ENCODE measurements at regions not wholly inside any gene's neighbourhood (a gene's known extent, or its start where the extent isn't known, plus 50 kb on each side); places are given as distances from the start of the nearest gene placed in this dataset.

DNA sequence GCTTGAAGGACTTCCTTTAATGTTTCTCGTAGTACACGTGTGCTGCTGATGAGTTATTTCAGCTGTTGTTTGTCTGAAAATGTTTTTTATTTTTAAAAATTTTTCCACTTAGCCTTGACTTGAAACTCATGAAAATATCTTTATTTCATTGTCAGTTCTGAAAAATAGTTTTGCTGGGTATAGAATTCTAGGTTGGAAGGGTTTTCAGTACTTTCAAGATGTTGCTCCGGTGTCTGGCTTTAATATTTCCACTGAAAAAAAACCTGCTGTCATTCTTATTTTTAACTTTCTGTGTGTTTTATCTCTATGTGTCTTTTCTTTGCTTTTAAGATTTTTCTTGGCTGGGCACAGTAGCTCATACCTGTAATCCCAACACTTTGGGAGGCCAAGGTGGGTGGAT lies 103.8 kb downstream of the UNCX start:
- no peak for DNase-seq (ENCODE audit: low read depth)
- no peak overlapping the region for H3K4me3 ChIP-seq (ENCODE audit: low read depth, low read length)
- TF ChIP-seq, protein P1, sequence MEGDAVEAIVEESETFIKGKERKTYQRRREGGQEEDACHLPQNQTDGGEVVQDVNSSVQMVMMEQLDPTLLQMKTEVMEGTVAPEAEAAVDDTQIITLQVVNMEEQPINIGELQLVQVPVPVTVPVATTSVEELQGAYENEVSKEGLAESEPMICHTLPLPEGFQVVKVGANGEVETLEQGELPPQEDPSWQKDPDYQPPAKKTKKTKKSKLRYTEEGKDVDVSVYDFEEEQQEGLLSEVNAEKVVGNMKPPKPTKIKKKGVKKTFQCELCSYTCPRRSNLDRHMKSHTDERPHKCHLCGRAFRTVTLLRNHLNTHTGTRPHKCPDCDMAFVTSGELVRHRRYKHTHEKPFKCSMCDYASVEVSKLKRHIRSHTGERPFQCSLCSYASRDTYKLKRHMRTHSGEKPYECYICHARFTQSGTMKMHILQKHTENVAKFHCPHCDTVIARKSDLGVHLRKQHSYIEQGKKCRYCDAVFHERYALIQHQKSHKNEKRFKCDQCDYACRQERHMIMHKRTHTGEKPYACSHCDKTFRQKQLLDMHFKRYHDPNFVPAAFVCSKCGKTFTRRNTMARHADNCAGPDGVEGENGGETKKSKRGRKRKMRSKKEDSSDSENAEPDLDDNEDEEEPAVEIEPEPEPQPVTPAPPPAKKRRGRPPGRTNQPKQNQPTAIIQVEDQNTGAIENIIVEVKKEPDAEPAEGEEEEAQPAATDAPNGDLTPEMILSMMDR (IDR thresholded peaks at IDR 0.05; ENCODE audit: low read depth, low read length, missing control alignments), result no peak

GRCh38 chr7:1339611-1340010 lies 106.9 kb downstream of the UNCX start:
- no peak for DNase-seq (ENCODE audit: low read depth)
- H3K4me3 ChIP-seq (ENCODE audit: low read depth, low read length), result no peak overlapping the region
- TF ChIP-seq, protein P1 (IDR thresholded peaks at IDR 0.05; ENCODE audit: low read depth, low read length, missing control alignments), result no peak

GRCh38 chr7:1340031-1340430 lies 107.4 kb downstream of the UNCX start:
- no peak for DNase-seq (ENCODE audit: low read depth)
- TF ChIP-seq, protein P1 (IDR thresholded peaks at IDR 0.05; ENCODE audit: low read depth, low read length, missing control alignments), result no peak
- H3K4me3 ChIP-seq (ENCODE audit: low read depth, low read length), result no peak overlapping the region

- DNase-seq (ENCODE audit: low read depth), result no peak
- no peak overlapping the region for H3K4me3 ChIP-seq (ENCODE audit: low read depth, low read length)
- TF ChIP-seq, protein P1 (IDR thresholded peaks at IDR 0.05; ENCODE audit: low read depth, low read length, missing control alignments), result no peak
Observed at GRCh38 chr7:1340461-1341360, 108.0 kb downstream of the UNCX start.

GRCh38 chr7:1341361-1342089 lies 108.9 kb downstream of the UNCX start:
- TF ChIP-seq, protein P1 (IDR thresholded peaks at IDR 0.05; ENCODE audit: low read depth, low read length, missing control alignments), result no peak
- H3K4me3 ChIP-seq (ENCODE audit: low read depth, low read length), result no peak overlapping the region
- DNase-seq (ENCODE audit: low read depth), result no peak

DNA sequence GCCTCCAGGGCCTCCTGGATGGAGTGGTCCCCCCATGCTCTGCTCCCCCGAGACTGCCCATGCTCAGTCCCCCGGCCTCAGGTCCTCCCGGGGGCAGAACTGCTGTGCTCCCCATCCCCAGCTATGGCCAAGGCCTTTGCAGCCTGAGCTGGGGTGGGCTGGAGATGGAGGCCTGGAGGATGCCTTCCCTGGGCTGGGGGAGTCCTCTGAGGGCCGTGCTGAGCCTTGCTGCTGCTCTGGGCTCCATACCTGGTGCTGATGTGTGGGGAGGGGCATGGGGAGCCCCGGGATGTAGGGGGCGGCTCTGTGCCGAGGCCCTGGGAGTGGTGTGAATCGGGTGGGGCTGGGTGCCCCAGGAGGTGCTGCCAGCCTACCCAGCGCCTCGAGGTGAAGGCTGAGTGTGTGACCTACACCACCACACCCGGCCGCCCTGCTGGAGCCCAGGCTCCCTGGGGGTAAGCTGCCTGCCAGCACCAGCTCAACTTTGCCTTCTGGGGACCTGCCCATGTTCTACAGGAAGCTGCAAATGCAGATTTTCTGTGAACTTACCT lies 109.5 kb downstream of the UNCX start:
- TF ChIP-seq, protein P1 (IDR thresholded peaks at IDR 0.05; ENCODE audit: low read depth, low read length, missing control alignments), result no peak
- no peak overlapping the region for H3K4me3 ChIP-seq (ENCODE audit: low read depth, low read length)
- DNase-seq (ENCODE audit: low read depth), result no peak
